ENCODE measurements at regions not wholly inside any gene's neighbourhood (a gene's known extent, or its start where the extent isn't known, plus 50 kb on each side); places are given as distances from the start of the nearest gene placed in this dataset.

DNA sequence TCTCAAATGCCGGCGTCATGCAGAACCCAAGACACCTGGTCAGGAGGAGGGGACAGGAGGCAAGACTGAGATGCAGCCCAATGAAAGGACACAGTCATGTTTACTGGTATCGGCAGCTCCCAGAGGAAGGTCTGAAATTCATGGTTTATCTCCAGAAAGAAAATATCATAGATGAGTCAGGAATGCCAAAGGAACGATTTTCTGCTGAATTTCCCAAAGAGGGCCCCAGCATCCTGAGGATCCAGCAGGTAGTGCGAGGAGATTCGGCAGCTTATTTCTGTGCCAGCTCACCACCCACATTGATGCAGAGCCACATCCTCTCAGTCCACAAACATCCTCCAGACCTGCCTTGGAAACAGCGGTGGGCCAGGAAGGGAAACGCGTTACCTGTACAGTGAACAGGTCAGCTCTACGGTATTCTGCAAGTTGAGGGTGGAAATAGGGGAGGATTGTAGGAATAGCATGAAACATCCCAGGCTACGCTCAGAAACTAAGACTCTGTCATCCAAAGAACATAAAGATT lies 133.1 kb upstream of the PRSS1 start:
- TF ChIP-seq, protein P1, sequence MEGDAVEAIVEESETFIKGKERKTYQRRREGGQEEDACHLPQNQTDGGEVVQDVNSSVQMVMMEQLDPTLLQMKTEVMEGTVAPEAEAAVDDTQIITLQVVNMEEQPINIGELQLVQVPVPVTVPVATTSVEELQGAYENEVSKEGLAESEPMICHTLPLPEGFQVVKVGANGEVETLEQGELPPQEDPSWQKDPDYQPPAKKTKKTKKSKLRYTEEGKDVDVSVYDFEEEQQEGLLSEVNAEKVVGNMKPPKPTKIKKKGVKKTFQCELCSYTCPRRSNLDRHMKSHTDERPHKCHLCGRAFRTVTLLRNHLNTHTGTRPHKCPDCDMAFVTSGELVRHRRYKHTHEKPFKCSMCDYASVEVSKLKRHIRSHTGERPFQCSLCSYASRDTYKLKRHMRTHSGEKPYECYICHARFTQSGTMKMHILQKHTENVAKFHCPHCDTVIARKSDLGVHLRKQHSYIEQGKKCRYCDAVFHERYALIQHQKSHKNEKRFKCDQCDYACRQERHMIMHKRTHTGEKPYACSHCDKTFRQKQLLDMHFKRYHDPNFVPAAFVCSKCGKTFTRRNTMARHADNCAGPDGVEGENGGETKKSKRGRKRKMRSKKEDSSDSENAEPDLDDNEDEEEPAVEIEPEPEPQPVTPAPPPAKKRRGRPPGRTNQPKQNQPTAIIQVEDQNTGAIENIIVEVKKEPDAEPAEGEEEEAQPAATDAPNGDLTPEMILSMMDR (IDR thresholded peaks at IDR 0.05; ENCODE audit: extremely low read depth, insufficient read depth, missing control alignments): no peak
- in situ Hi-C loops (cut with MboI; ENCODE audit: low pct_unique_long_range_greater_than_20kb, low sequenced_read_pairs, unreplicated experiment): loop anchor here (25.0 kb wide), 1 partner anchor 596 kb away; the partner anchor contains the start of gene TAS2R40
- DNase-seq (ENCODE audit: low spot score): no peak

DNA sequence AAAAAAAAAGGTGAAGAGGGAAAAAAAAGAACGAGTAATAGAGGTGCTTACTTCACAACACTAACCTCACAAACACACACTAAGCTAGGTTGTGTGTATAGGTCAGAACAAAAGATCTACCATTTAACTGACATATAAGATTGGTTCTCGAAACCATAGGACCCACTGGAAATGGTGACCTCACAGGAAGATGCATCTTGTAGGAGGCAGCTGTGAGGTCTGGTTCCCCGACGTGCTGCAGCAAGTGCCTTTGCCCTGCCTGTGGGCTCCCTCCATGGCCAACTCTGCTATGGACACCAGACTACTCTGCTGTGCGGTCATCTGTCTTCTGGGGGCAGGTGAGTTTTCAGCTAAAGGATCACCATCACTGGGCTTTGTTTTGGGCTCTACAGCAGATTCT lies 133.8 kb upstream of the PRSS1 start:
- TF ChIP-seq, protein P1 (IDR thresholded peaks at IDR 0.05; ENCODE audit: extremely low read depth, insufficient read depth, missing control alignments): no peak
- in situ Hi-C loops (cut with MboI; ENCODE audit: low pct_unique_long_range_greater_than_20kb, low sequenced_read_pairs, unreplicated experiment): loop anchor here (25.0 kb wide), 1 partner anchor 597 kb away; the partner anchor contains the start of gene TAS2R40

DNA sequence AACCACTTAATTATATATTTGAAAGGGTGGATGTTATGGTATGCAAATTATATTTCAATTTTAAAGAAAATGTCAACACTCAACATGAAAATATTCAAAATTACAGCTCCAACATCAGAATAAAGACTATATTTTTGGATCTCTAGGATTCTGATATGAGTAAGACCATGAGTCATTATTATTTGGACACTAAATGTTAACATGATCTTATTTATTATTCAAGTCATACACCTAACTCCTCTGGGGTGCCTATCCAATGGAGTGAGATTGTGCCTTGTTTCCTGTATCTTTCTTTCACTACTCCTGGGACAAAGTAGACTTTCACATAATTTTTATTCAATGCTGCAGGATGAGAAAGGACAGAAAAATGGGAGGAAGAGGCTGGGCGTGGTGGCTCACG lies 135.2 kb upstream of the PRSS1 start:
- TF ChIP-seq, protein P1 (IDR thresholded peaks at IDR 0.05; ENCODE audit: extremely low read depth, insufficient read depth, missing control alignments): no peak
- DNase-seq (ENCODE audit: low spot score): no peak
- in situ Hi-C loops (cut with MboI; ENCODE audit: low pct_unique_long_range_greater_than_20kb, low sequenced_read_pairs, unreplicated experiment): loop anchor here (25.0 kb wide), 1 partner anchor 598 kb away; the partner anchor contains the start of gene TAS2R40

More for the DNA sequence above, 133.8 kb upstream of the PRSS1 start:
- DNase-seq (ENCODE audit: low spot score): no peak

DNA sequence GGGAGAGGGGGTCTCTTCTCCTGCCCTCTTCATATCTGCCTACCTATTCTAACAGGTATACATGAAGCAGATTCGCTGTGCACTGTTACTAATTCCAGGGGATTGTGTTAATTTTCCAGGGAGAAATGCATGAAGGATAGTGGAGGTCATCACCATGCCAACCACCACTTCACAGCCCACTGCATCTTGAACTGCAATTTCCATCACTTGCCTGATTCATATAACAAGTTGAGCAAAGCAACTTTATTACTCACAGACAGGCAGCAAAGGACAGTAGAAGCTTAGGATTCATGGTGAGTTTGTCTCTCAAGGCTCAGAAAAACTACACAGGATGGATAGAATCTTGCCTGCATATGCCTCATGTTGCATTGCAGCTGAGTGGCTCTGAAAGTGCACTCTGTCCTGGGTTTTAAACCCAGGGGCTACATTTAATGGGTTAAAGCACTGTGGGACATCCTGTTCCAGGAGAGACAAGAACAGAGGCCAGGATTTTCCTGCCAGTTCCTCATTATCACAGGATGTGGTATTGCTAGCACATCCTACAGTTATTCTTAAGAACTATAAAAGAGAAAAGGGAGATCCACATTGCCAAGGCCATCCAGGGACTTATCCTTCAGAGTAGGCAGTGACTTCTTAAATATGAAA lies 136.9 kb upstream of the PRSS1 start:
- in situ Hi-C loops (cut with MboI; ENCODE audit: low pct_unique_long_range_greater_than_20kb, low sequenced_read_pairs, unreplicated experiment): loop anchor here (25.0 kb wide), 1 partner anchor 600 kb away; the partner anchor contains the start of gene TAS2R40
- DNase-seq (ENCODE audit: low spot score): no peak
- TF ChIP-seq, protein P1 (IDR thresholded peaks at IDR 0.05; ENCODE audit: extremely low read depth, insufficient read depth, missing control alignments): no peak

DNA sequence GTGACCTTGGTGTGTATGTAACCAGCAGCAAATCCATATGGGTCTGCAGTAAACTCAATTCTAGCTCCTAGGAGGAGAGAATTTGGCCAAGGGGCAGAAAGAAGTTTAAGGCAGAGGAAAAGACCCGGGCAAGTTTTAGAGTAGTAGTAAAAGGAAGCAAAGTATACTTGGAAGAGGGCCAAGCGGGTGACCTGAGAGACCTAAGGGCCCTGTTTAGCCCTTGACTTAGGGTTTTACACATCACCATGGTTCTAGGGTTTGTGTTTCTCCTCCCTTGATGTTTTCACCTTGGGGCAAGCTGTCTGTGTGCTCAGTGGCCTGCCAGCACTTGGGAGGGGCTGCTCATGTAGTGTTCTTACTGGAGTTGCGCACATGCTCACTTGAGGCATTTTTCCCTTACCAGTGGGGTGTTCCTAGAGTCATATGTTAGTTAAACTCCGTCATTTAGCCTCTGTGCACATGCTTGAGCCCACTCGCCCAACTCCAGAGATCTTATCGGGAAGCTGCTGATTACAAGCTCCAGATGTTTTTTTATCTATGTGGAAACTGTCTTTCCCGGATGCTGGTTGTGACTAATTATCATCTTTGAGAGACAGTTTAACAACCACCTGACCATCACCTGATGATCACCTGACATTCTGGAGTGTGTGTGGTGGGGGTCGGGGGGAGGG lies 137.6 kb upstream of the PRSS1 start:
- in situ Hi-C loops (cut with MboI; ENCODE audit: low pct_unique_long_range_greater_than_20kb, low sequenced_read_pairs, unreplicated experiment): loop anchor here (25.0 kb wide), 1 partner anchor 601 kb away; the partner anchor contains the start of gene TAS2R40
- DNase-seq (ENCODE audit: low spot score): no peak
- TF ChIP-seq, protein P1 (IDR thresholded peaks at IDR 0.05; ENCODE audit: extremely low read depth, insufficient read depth, missing control alignments): no peak

DNA sequence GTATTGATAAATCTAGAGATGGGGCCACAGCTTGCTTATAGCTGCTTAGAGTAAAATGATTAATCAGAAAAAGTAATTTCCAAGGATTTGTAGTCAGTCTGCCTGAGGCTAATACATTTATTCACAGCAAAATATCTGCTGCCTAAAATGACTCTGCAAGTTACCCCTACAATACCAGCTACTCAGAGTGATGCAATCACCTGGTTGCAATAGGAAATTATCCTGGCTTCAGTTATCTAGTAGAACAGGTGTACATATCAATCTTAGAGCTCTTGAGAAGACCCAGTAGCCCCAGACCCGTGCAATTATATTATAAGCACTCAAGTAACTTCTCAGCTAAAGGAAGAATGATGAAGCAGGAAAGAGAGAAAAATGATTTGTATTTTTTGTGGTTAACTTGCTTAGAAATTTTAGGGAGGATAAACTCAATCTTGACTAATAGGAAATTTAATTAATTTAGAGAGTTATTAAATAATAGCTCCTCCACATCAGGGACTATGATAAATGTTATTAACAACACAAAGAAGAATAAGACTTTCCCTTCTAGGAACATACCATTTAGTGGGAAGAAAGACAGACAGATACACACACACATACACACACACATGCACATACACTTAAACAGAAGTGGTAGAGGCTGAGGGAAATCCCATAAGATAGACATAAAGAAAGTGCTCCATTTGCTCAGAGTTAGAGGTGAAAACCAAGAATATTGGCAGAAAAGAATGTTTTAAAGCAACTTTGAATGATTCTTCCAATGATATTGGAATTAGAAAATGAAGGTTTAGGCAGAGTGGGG lies 140.4 kb upstream of the PRSS1 start:
- TF ChIP-seq, protein P1 (IDR thresholded peaks at IDR 0.05; ENCODE audit: extremely low read depth, insufficient read depth, missing control alignments): no peak
- DNase-seq (ENCODE audit: low spot score): no peak
- in situ Hi-C loops (cut with MboI; ENCODE audit: low pct_unique_long_range_greater_than_20kb, low sequenced_read_pairs, unreplicated experiment): loop anchor here (25.0 kb wide), 1 partner anchor 603 kb away; the partner anchor contains the start of gene TAS2R40
